Medulla oblongata (tissue), 1 donor: ENCODE measurements at regions not wholly inside any gene's neighbourhood (a gene's known extent, or its start where the extent isn't known, plus 50 kb on each side); places are given as distances from the start of the nearest gene placed in this dataset.

Source experiments
- DNase-seq: peaks from one replicate; pipeline ENCODE4 v3.0.0-alpha.2; 2015; ENCODE audit errors: extremely low spot score

GRCh38 chr15:36458411-36458810, 121.0 kb upstream of the CDIN1 start:
- peak; percentile 7 for DNase-seq

- no peak for DNase-seq
Observed at GRCh38 chr15:36465304-36465703, 114.1 kb upstream of the CDIN1 start.

- no peak for DNase-seq
Observed at GRCh38 chr15:36468746-36469145, 110.7 kb upstream of the CDIN1 start.

- no peak for DNase-seq
Observed at GRCh38 chr15:36469311-36469966, 110.0 kb upstream of the CDIN1 start.

- DNase-seq = no peak
Observed at GRCh38 chr15:36472672-36473071, 106.8 kb upstream of the CDIN1 start.

GRCh38 chr15:36478561-36478960, 100.9 kb upstream of the CDIN1 start:
- DNase-seq = no peak

GRCh38 chr15:36479200-36479896, 100.1 kb upstream of the CDIN1 start:
- DNase-seq = no peak

GRCh38 chr15:36481156-36481555, 98.3 kb upstream of the CDIN1 start:
- DNase-seq = no peak

GRCh38 chr15:36483409-36483808, 96.0 kb upstream of the CDIN1 start:
- no peak for DNase-seq

GRCh38 chr15:36484038-36484778, 95.2 kb upstream of the CDIN1 start:
- no peak for DNase-seq

- no peak for DNase-seq
Observed at GRCh38 chr15:36491912-36492311, 87.5 kb upstream of the CDIN1 start.

GRCh38 chr15:36495456-36495991, 83.9 kb upstream of the CDIN1 start:
- DNase-seq = no peak

- no peak for DNase-seq
Observed at GRCh38 chr15:36497901-36498300, 81.5 kb upstream of the CDIN1 start.

GRCh38 chr15:36498401-36498800, 81.0 kb upstream of the CDIN1 start:
- DNase-seq = no peak

GRCh38 chr15:36498916-36499315, 80.5 kb upstream of the CDIN1 start:
- no peak for DNase-seq

- DNase-seq = no peak
Observed at GRCh38 chr15:36499412-36500389, 79.7 kb upstream of the CDIN1 start.

- peak; percentile 96 for DNase-seq
Observed at GRCh38 chr15:36501063-36501678, 78.3 kb upstream of the CDIN1 start.

- no peak for DNase-seq
Observed at GRCh38 chr15:36502509-36502908, 76.9 kb upstream of the CDIN1 start.

GRCh38 chr15:36506733-36507356, 72.6 kb upstream of the CDIN1 start:
- no peak for DNase-seq

- DNase-seq = no peak
Observed at GRCh38 chr15:36507458-36507857, 72.0 kb upstream of the CDIN1 start.
